Ishikawa (cell line): ENCODE measurements at regions not wholly inside any gene's neighbourhood (a gene's known extent, or its start where the extent isn't known, plus 50 kb on each side); places are given as distances from the start of the nearest gene placed in this dataset.

Experiments
- CEBPB ChIP-seq: IDR thresholded peaks from 2 replicates; pipeline ENCODE4 v1.6.1; 2012
- CREB1 ChIP-seq: IDR thresholded peaks from 2 replicates; pipeline ENCODE4 v1.6.1; 2012; ENCODE audit warnings: low read depth
- EGR1 ChIP-seq: IDR thresholded peaks from 2 replicates; pipeline ENCODE4 v1.6.1; 2012
- EP300 ChIP-seq: IDR thresholded peaks from 2 replicates; pipeline ENCODE4 v1.6.1; 2012; ENCODE audit warnings: borderline replicate concordance
- FOXM1 ChIP-seq: IDR thresholded peaks from 2 replicates; pipeline ENCODE4 v1.6.1; 2012; ENCODE audit warnings: low read depth, borderline replicate concordance
- RAD21 ChIP-seq: IDR thresholded peaks from 2 replicates; pipeline ENCODE4 v1.6.1; 2012; ENCODE audit warnings: low read depth
- REST ChIP-seq: IDR thresholded peaks from 2 replicates; pipeline ENCODE4 v1.6.1; 2012; ENCODE audit warnings: low read depth, mild to moderate bottlenecking
- TAF1 ChIP-seq: IDR thresholded peaks from 2 replicates; pipeline ENCODE4 v1.6.1; 2012; ENCODE audit warnings: low read depth, mild to moderate bottlenecking
- YY1 ChIP-seq: IDR thresholded peaks from 2 replicates; pipeline ENCODE4 v1.6.1; 2012; ENCODE audit warnings: low read depth
- TF ChIP-seq, protein P1 (sequence below): IDR thresholded peaks from 2 replicates; pipeline ENCODE4 v1.6.1; 2012
- TF ChIP-seq, protein P2 (sequence below): IDR thresholded peaks from 2 replicates; pipeline ENCODE4 v1.6.1; 2012

DNA sequence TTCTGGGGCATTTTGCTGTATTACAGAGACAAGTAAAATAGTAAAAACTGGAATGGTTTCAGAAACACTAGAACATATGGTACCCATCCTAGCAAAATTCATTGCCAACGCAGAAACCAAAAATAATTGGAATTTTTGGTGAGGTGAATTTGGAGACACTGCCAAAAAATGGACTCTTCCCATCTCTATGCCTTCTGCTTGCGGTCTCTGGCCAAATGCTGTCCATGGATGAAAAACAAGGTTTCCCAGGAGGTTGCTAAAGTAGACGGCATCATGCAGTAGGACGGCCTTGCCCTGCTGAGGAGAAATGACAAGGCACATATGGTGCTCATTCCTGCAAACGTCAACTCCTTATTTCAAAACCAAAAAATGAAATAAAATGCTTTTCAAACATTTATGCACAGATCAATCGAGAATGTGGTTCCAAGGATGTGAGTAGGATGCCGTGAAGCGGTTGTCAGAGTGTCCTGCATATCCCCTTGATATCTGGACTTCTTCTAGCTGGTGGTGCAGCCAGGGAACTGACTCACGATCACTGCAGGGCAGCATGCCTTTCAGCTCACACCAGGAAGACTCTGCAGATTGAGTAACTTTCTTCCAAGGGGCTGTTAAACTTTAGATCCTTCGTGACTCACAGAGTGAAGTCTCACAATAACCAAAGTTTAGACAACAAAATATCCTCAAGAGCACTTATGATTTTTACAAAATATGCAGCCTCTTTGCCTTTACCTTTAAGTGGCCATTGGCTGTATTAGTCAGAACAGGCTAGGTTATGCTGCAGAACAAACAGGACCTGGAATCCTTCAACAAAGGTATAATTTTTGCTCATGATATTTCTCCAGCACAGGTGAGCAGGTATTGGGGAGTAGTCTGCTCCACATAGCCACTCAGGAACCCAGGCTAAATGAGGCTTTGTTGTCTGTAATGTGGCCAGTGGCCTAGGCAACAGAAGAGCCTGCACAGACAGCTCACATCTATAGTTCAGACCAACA is 149.4 kb upstream of the NDUFV2 start:
- TF ChIP-seq EGR1 (no peak), EP300 (no peak), RAD21 (no peak), FOXM1 (no peak), REST (no peak), CEBPB (no peak), YY1 (no peak), TAF1 (no peak), CREB1 (no peak)
- TF ChIP-seq, protein P1, sequence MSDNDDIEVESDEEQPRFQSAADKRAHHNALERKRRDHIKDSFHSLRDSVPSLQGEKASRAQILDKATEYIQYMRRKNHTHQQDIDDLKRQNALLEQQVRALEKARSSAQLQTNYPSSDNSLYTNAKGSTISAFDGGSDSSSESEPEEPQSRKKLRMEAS, result no peak
- TF ChIP-seq, protein P2, sequence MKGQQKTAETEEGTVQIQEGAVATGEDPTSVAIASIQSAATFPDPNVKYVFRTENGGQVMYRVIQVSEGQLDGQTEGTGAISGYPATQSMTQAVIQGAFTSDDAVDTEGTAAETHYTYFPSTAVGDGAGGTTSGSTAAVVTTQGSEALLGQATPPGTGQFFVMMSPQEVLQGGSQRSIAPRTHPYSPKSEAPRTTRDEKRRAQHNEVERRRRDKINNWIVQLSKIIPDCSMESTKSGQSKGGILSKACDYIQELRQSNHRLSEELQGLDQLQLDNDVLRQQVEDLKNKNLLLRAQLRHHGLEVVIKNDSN, result no peak
